HS-5 (cell line): ENCODE measurements at regions not wholly inside any gene's neighbourhood (a gene's known extent, or its start where the extent isn't known, plus 50 kb on each side); places are given as distances from the start of the nearest gene placed in this dataset.

ENCODE experiments used
- DNase-seq: peaks from one replicate; pipeline ENCODE4 v3.0.0-alpha.2; 2012; ENCODE audit warnings: low read depth

DNA sequence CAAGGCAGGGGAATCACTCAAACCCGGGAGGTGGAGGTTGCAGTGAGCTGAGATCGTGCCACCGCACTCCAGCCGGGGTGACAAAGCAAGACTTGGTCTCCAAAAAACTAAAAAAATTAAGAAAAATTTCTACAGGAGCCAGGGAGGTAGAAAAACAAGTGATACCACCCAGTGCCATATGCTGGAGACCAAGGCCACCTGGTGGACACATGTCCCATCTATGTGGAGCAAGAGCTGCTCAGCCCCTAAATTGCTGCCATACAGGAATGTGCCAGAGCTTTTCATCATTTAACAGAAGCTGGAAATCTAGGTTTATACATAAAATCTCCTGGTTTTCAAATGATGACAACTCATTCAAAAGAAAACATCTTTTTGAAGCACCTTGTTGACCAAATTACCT is 61.4 kb upstream of the ELK3 start:
- no peak for DNase-seq

DNA sequence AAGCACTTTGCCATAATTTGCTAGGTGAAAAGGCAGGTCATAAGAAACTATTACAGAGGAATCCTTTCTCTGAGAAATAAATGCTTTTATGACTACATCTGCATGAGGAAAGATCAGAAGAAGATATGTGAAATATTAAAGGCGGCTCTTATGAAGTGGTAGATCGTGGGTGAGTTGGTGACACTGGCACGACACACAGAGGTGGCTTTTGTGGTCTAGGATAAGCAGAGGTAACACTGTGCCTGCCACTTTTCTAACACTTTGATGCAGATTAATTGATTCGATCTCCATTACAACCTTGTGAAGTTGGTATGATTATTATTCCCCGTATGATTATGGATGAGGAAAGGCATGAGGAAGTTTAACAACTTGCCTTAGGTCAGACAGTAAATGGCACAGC is 60.0 kb upstream of the ELK3 start:
- no peak for DNase-seq

DNA sequence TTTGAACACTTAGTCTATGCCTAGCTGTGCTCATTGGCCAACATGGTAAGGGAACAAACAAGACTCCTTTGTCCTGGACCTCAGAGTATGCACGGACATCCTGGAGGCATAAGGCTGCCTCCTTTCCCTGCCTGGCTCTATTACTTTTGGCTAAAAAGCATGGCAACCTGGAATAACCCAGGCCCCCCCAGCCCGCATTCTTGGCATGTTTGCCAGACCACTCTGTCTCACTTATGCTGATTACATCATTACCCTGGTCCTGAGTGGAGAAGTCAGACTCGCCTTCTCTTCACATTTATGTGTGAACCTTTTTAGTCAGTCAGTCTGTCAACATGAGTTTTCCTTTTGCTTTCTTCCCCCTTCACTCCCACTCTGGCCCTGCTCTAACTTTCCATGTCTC is 58.0 kb upstream of the ELK3 start:
- no peak for DNase-seq

DNA sequence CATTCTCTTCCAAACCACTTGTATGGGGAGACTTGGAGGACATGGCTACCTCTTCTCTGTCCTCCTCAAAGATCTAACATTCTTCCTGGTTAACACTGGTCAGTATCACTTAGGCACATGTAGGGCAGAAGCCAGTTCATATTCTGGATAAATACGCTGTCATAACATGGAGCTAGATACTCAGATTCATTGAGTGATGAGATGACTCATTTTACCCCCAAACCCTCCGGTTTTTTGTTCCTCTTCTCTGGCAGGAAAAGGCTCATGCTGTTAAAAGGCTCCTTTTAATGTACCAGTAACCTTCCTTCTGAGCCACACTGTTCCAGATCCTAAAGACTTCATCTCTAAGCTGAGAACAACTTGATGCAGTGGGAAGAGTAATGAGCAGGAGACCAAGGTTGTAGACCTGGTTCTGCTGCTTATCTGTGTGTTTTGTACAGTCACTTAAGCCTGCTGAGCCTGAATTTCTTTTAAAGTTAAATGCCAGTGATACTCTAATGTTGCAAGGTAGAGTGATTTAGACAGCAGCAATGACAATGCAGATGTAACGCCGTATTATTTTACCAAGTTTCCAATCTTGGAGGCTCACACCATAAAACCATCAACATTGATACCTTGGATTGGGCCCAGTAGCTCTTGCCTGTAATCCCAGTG is 57.3 kb upstream of the ELK3 start:
- no peak for DNase-seq

DNA sequence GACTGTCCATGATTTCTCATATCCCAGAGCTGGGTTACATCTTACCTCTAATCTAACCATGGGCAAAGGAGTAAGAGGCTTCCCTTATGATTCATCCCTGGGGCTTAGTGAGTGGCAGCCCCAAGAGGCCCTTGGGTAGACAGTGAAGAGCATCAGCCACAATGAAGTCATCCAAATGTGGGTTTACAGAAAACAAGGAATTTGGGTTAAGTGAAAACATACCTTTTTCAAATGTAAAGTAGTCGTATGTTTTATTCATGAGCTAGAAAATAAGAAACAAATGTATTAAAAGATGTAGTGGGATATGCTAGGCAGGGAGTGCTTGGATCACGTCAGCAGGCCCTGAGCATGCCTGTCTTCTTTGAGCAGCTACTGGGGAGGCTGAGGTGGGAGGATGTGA is 54.0 kb upstream of the ELK3 start:
- peak; percentile 68 for DNase-seq

DNA sequence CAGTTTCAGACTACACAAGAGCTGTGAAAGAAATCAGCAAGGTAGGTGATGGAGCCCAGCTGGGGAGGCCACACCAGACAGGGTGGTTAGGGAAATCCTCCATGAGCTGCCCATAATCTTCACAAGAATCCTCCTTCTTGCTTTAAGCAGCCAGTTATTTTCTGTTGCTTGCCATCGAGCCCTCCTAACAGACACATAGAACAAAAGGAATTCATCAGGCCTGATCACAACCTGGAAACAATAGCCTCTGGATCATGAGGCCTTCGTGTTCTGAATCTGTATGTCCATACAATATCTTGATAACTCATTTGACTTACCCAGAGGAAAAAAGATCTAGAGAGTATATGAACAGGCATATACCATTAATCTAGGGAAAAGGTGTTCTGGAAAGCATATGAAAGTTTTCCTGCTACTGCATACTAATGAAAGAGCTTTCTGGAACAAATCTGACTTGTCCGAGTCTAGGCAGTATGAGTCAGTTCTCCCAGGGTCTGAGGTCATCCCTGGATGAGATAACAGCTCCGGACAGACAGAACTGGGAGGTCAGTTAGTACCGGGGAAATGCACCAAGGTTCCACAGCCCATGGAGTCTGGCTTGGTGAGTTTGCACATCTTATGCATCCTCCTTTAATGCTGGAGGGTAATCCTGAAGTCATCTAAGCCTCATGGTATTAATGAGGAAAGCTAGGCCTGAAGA is 52.8 kb upstream of the ELK3 start:
- no peak for DNase-seq

DNA sequence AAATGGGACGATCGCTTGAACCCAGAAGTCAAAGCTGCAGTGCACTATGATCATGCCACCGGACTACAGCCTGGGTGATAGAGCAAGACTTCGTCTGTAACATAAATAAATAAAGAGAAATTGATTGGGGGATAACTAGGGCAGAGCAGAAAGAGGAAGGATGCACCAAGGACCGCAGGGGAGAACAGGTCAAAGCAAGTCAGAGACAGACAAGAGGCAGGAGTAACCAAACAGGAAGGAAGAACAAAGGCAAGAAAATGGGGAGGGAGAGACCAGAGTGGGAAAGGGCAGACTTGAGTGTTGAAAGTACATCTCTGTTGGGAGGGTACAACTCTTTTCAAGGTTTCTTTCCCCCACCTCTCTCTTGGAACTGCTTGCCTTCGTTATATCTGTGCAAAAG is 50.8 kb upstream of the ELK3 start:
- no peak for DNase-seq

DNA sequence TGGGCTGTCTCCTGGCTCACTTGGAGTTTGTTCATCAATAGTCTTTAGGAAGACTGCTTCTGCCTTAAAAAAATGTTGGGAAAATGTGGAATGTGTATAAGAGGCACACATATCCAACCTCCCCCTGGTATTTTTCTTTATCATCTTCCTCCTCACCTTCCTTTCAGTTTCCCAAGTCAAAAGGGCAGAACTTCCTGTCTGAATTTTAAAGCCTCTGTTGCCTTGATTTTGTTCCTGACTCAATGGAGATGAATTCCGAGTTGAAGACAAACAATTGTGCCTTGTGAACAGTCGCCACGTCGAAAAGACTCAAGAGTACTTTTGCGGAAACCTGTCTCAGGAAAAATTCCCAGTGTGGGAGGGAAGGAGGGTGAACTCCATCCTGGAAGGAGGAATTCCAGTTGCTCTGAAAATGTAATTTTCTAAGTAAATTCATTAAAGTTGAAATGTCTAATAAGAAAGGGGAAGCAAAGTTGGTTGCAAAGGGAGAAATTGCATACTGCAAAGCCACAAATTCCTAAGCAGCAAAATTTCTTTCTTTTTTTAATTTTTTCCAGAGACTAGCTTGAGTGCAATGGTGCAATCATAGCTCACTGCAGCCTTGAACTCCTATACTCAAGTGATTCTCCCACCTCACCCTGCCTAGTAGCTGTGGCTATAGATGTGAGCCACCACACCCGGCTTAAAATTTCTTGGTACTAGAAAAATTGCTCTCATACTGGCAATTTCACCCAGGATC is 50.2 kb upstream of the ELK3 start:
- no peak for DNase-seq
